CD14-positive monocyte (primary cell): ENCODE measurements at regions not wholly inside any gene's neighbourhood (a gene's known extent, or its start where the extent isn't known, plus 50 kb on each side); places are given as distances from the start of the nearest gene placed in this dataset.

Experiments used
- DNase-seq, 3 donors: peaks; one replicate each; pipeline ENCODE4 v3.0.0-alpha.2; 2011 to 2022
- H2AFZ ChIP-seq: 2 replicates; pipeline ENCODE4 v1.6.0; 2012; ENCODE audit warnings: mild to moderate bottlenecking, low read depth, low read length, inconsistent platforms; ENCODE audit not compliant: insufficient read depth, poor library complexity, severe bottlenecking
- H3K27ac ChIP-seq, 2 donors: 1 replicate in 1 of 2; 2 replicates in 1 of 2; pipeline ENCODE4 v1.5.1; 2012 to 2013; ENCODE audit warnings: low read length in 2 of 2, control low read depth in 1 of 2, inconsistent platforms in 1 of 2, low read depth in 1 of 2, mild to moderate bottlenecking in 1 of 2
- H3K27me3 ChIP-seq, 2 donors: one replicate each; pipeline versions ENCODE4 v1.6.0 to v1.6.1; 2011 to 2013; ENCODE audit warnings: low read length in 2 of 2; ENCODE audit not compliant: control insufficient read depth in 2 of 2, insufficient read depth in 2 of 2
- H3K36me3 ChIP-seq, 2 donors: replicated peaks in 1 of 2; 1 replicate in 1 of 2; 2 replicates in 1 of 2; pipeline versions ENCODE4 v1.5.1 to v1.6.1; 2012 to 2013; ENCODE audit warnings: low read length in 2 of 2, control low read depth in 1 of 2, inconsistent platforms in 1 of 2, mild to moderate bottlenecking in 1 of 2; ENCODE audit not compliant: insufficient read depth in 2 of 2, control insufficient read depth in 1 of 2
- H3K4me1 ChIP-seq, 2 donors: 1 replicate in 1 of 2; 2 replicates in 1 of 2; pipeline versions ENCODE4 v1.5.1 to v1.6.1; 2012 to 2013; ENCODE audit warnings: low read length in 2 of 2, control low read depth in 1 of 2, inconsistent platforms in 1 of 2, mild to moderate bottlenecking in 1 of 2, moderate library complexity in 1 of 2; ENCODE audit not compliant: insufficient read depth in 2 of 2, control insufficient read depth in 1 of 2
- H3K4me2 ChIP-seq: replicated peaks from 2 replicates; pipeline ENCODE3; 2012; ENCODE audit warnings: low read length, moderate library complexity, mild to moderate bottlenecking; ENCODE audit not compliant: poor library complexity, severe bottlenecking; ENCODE audit errors: extremely low read depth
- H3K4me3 ChIP-seq, 3 experiments: fragments of 200-600 bp in 1 of 3; sonication (generic) in 1 of 3; replicated peaks in 1 of 3; 1 replicate in 2 of 3; 2 replicates in 1 of 3; pipeline ENCODE4 v1.5.1; 2011 to 2013; ENCODE audit warnings: low read length in 3 of 3, mild to moderate bottlenecking in 3 of 3, control low read depth in 2 of 3, low read depth in 2 of 3, inconsistent platforms in 1 of 3, moderate library complexity in 1 of 3
- H3K79me2 ChIP-seq: 2 replicates; pipeline ENCODE4 v1.6.0; 2012; ENCODE audit warnings: mild to moderate bottlenecking, control low read depth, inconsistent platforms, low read length, moderate library complexity; ENCODE audit not compliant: insufficient read depth
- H3K9ac ChIP-seq: 2 replicates; pipeline ENCODE4 v1.6.0; 2017; ENCODE audit warnings: low read length, mild to moderate bottlenecking; ENCODE audit not compliant: insufficient read depth, poor library complexity, severe bottlenecking
- H3K9me3 ChIP-seq, 2 donors: replicated peaks in 1 of 2; 1 replicate in 1 of 2; 2 replicates in 1 of 2; pipeline versions ENCODE4 v1.5.1 to v1.6.1; 2012 to 2013; ENCODE audit warnings: low read length in 2 of 2, control low read depth in 1 of 2; ENCODE audit not compliant: control insufficient read depth in 1 of 2, insufficient read depth in 1 of 2
- H4K20me1 ChIP-seq: 2 replicates; pipeline ENCODE4 v1.6.0; 2012; ENCODE audit warnings: mild to moderate bottlenecking, low read length, control low read depth, moderate library complexity; ENCODE audit not compliant: insufficient read depth
- H3K27ac Mint-ChIP-seq, 7 donors: one replicate each; pipeline ENCODE4 v1.8.0; 2020; ENCODE audit warnings: mild to moderate bottlenecking in 7 of 7, mixed read lengths in 7 of 7, moderate library complexity in 6 of 7, inconsistent platforms in 2 of 7
- H3K27me3 Mint-ChIP-seq, 3 donors: one replicate each; pipeline ENCODE4 v1.8.0; 2021 to 2022; ENCODE audit warnings: low read depth in 3 of 3, mild to moderate bottlenecking in 3 of 3, mixed read lengths in 3 of 3, moderate library complexity in 3 of 3, inconsistent platforms in 1 of 3
- H3K36me3 Mint-ChIP-seq, 2 donors: one replicate each; pipeline ENCODE4 v1.8.0; 2020; ENCODE audit warnings: mixed read lengths in 2 of 2, inconsistent platforms in 1 of 2, mild to moderate bottlenecking in 1 of 2
- H3K4me1 Mint-ChIP-seq: one replicate; pipeline ENCODE4 v1.8.0; 2020; ENCODE audit warnings: mild to moderate bottlenecking, mixed read lengths
- H3K4me3 Mint-ChIP-seq, 2 donors: one replicate each; pipeline ENCODE4 v1.8.0; 2020; ENCODE audit warnings: mild to moderate bottlenecking in 2 of 2, mixed read lengths in 2 of 2, moderate library complexity in 1 of 2
- H3K9me3 Mint-ChIP-seq, 7 donors: one replicate each; pipeline ENCODE4 v1.8.0; 2020 to 2022; ENCODE audit warnings: mixed read lengths in 7 of 7, mild to moderate bottlenecking in 6 of 7, moderate library complexity in 6 of 7, inconsistent platforms in 2 of 7
- WGBS: methylation state at CpG from one replicate; pipeline ENCODE4 v1.1.5; 2013; ENCODE audit warnings: missing lambda C conversion rate; ENCODE audit not compliant: insufficient coverage; 5-methylcytosine and 5-hydroxymethylcytosine counted together
- intact Hi-C, 2 donors: fragments of 100-400 bp; cut with micrococcal nuclease; formaldehyde crosslinking; loops; one replicate each; pipeline versions ENCODE4 v1.15.0 to v1.15.1; 2023
- TF ChIP-seq, protein P1 (sequence below): fragments of 200-600 bp; IDR thresholded peaks from one replicate; pipeline ENCODE4 v1.8.0; 2022; ENCODE audit warnings: antibody characterized with exemption, mild to moderate bottlenecking

GRCh38 chr1:94727846-94728715, 92.1 kb upstream of the SLC44A3 start:
- Mint-ChIP-seq H3K27ac (peak overlapping the region in 1 of 7 donors; percentile 12), H3K27me3 (no peaks in the 10 kb centered on the region), H3K4me3 (no peak overlapping the region), H3K9me3 (peaks cover 0 to 1% (median 0%) of the 10 kb centered on the region in 7 donors), H3K36me3 (peaks cover 0 to 2% of the 10 kb centered on the region in 2 donors), H3K4me1 (peaks cover 28% of the 10 kb centered on the region)
- intact Hi-C loops: no loop called here
- peaks cover 18 to 20% of the 10 kb centered on the region in 2 donors for H3K4me1 ChIP-seq
- DNase-seq: peak in 1 of 3 donors; percentile 69
- no peaks in the 10 kb centered on the region for H3K9me3 ChIP-seq
- no peaks in the 10 kb centered on the region for H4K20me1 ChIP-seq
- no peak overlapping the region for H3K4me2 ChIP-seq
- no peaks in the 10 kb centered on the region for H3K27me3 ChIP-seq
- TF ChIP-seq, protein P1, sequence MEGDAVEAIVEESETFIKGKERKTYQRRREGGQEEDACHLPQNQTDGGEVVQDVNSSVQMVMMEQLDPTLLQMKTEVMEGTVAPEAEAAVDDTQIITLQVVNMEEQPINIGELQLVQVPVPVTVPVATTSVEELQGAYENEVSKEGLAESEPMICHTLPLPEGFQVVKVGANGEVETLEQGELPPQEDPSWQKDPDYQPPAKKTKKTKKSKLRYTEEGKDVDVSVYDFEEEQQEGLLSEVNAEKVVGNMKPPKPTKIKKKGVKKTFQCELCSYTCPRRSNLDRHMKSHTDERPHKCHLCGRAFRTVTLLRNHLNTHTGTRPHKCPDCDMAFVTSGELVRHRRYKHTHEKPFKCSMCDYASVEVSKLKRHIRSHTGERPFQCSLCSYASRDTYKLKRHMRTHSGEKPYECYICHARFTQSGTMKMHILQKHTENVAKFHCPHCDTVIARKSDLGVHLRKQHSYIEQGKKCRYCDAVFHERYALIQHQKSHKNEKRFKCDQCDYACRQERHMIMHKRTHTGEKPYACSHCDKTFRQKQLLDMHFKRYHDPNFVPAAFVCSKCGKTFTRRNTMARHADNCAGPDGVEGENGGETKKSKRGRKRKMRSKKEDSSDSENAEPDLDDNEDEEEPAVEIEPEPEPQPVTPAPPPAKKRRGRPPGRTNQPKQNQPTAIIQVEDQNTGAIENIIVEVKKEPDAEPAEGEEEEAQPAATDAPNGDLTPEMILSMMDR: no peak
- no peak overlapping the region for H3K9ac ChIP-seq
- WGBS: 68% methylated on average over 6 of the region's 7 CpGs
- no peak overlapping the region for H3K4me3 ChIP-seq
- H3K27ac ChIP-seq: no peak overlapping the region
- no peaks in the 10 kb centered on the region for H3K79me2 ChIP-seq
- H2AFZ ChIP-seq: no peak overlapping the region
- H3K36me3 ChIP-seq: no peaks in the 10 kb centered on the region

- no peaks in the 10 kb centered on the region for H4K20me1 ChIP-seq
- peaks cover 24 to 28% of the 10 kb centered on the region in 2 donors for H3K4me1 ChIP-seq
- DNase-seq: no peak
- H3K27me3 ChIP-seq: no peaks in the 10 kb centered on the region
- no peak overlapping the region for H2AFZ ChIP-seq
- Mint-ChIP-seq H3K9me3 (peaks cover 0 to 1% (median 0%) of the 10 kb centered on the region in 7 donors), H3K4me1 (peaks cover 36% of the 10 kb centered on the region), H3K27ac (no peak overlapping the region), H3K36me3 (peaks cover 0 to 2% of the 10 kb centered on the region in 2 donors), H3K27me3 (no peaks in the 10 kb centered on the region), H3K4me3 (no peak overlapping the region)
- TF ChIP-seq, protein P1: no peak
- no peak overlapping the region for H3K4me2 ChIP-seq
- no peak overlapping the region for H3K9ac ChIP-seq
- no peaks in the 10 kb centered on the region for H3K79me2 ChIP-seq
- whole genome bisulfite sequencing: 85% methylated on average over 4 of the region's 6 CpGs
- no peaks in the 10 kb centered on the region for H3K36me3 ChIP-seq
- H3K27ac ChIP-seq: no peak overlapping the region
- H3K4me3 ChIP-seq: no peak overlapping the region
- H3K9me3 ChIP-seq: no peaks in the 10 kb centered on the region
- intact Hi-C loops: no loop called here
These were observed 93.0 kb upstream of the SLC44A3 start for GRCh38 chr1:94726981-94727685.
